ENCODE measurements at regions not wholly inside any gene's neighbourhood (a gene's known extent, or its start where the extent isn't known, plus 50 kb on each side); places are given as distances from the start of the nearest gene placed in this dataset.
"Not testable (repeated sequence)": the region's sequence is repeated elsewhere in the genome, so short reads cannot be mapped to it uniquely, and the experiment has no call there.

GRCh38 chr14:87613881-87614280 lies 379.1 kb downstream of the GALC start (continued):
- TF ChIP-seq EGR1 (IDR thresholded peaks at IDR 0.05; ENCODE audit: low read depth in 2 of 2) (no peak), RAD21 (IDR thresholded peaks at IDR 0.05) (no peak), HNF4G (IDR thresholded peaks at IDR 0.05) (no peak), ZBTB33 (IDR thresholded peaks at IDR 0.05) (no peak), FOXA1 (IDR thresholded peaks at IDR 0.05) (no peak), SP1 (IDR thresholded peaks at IDR 0.05) (no peak)

GRCh38 chr14:87607056-87607455 lies 385.9 kb downstream of the GALC start:
- not testable (repeated sequence) for DNase-seq (ENCODE audit: low spot score); H3K9ac ChIP-seq (ENCODE audit: low read depth in 1 of 2, low read length in 2 of 2); H3K4me3 ChIP-seq (ENCODE audit: low read depth in 1 of 3, low read length in 3 of 3); H3K27me3 ChIP-seq (ENCODE audit: control insufficient read depth in 4 of 4, insufficient read depth in 4 of 4, low read length in 3 of 4); H3K27ac ChIP-seq (ENCODE audit: low read depth in 1 of 2, low read length in 2 of 2); H3K4me1 ChIP-seq (ENCODE audit: control insufficient read depth in 4 of 4, insufficient read depth in 4 of 4, low read length in 3 of 4); H3K36me3 ChIP-seq (ENCODE audit: control insufficient read depth in 4 of 4, insufficient read depth in 3 of 4, low read depth in 1 of 4, low read length in 3 of 4)
- 69% methylated on average over 3 of the region's 3 CpGs for WGBS
- peaks cover 0 to 11% (median 1%) of the 10 kb centered on the region in 4 donors for H3K9me3 ChIP-seq (ENCODE audit: control insufficient read depth in 4 of 4, low read length in 3 of 4)

GRCh38 chr14:87601036-87601435 lies 391.9 kb downstream of the GALC start:
- no peak overlapping the region for H3K27ac ChIP-seq (ENCODE audit: low read depth in 1 of 2, low read length in 2 of 2)
- no peak for DNase-seq (ENCODE audit: low spot score)
- H3K9ac ChIP-seq (ENCODE audit: low read depth in 1 of 2, low read length in 2 of 2): no peak overlapping the region
- no peak overlapping the region for H3K4me3 ChIP-seq (ENCODE audit: low read depth in 1 of 3, low read length in 3 of 3)
- no peaks in the 10 kb centered on the region for H3K4me1 ChIP-seq (ENCODE audit: control insufficient read depth in 4 of 4, insufficient read depth in 4 of 4, low read length in 3 of 4)
- no peak for TF ChIP-seq SP1 (IDR thresholded peaks at IDR 0.05)
- peaks cover 0 to 2% (median 0%) of the 10 kb centered on the region in 4 donors for H3K9me3 ChIP-seq (ENCODE audit: control insufficient read depth in 4 of 4, low read length in 3 of 4)
- no peaks in the 10 kb centered on the region for H3K36me3 ChIP-seq (ENCODE audit: control insufficient read depth in 4 of 4, insufficient read depth in 3 of 4, low read depth in 1 of 4, low read length in 3 of 4)
- peaks cover 0 to 2% (median 0%) of the 10 kb centered on the region in 4 donors for H3K27me3 ChIP-seq (ENCODE audit: control insufficient read depth in 4 of 4, insufficient read depth in 4 of 4, low read length in 3 of 4)

GRCh38 chr14:87600240-87600639 lies 392.7 kb downstream of the GALC start:
- Histone ChIP-seq H3K36me3 (ENCODE audit: control insufficient read depth in 4 of 4, insufficient read depth in 3 of 4, low read depth in 1 of 4, low read length in 3 of 4) (no peaks in the 10 kb centered on the region), H3K4me1 (ENCODE audit: control insufficient read depth in 4 of 4, insufficient read depth in 4 of 4, low read length in 3 of 4) (no peaks in the 10 kb centered on the region), H3K9ac (ENCODE audit: low read depth in 1 of 2, low read length in 2 of 2) (no peak overlapping the region), H3K4me3 (ENCODE audit: low read depth in 1 of 3, low read length in 3 of 3) (no peak overlapping the region), H3K27ac (ENCODE audit: low read depth in 1 of 2, low read length in 2 of 2) (no peak overlapping the region), H3K9me3 (ENCODE audit: control insufficient read depth in 4 of 4, low read length in 3 of 4) (no peaks in the 10 kb centered on the region), H3K27me3 (ENCODE audit: control insufficient read depth in 4 of 4, insufficient read depth in 4 of 4, low read length in 3 of 4) (peaks cover 0 to 2% (median 0%) of the 10 kb centered on the region in 4 donors)
- WGBS: 47% methylated on average over 1 of the region's 1 CpG
- no peak for DNase-seq (ENCODE audit: low spot score)
- no peak for TF ChIP-seq REST (IDR thresholded peaks at IDR 0.05)
- TF ChIP-seq YY1 (IDR thresholded peaks at IDR 0.05): no peak
- TF ChIP-seq MAX (IDR thresholded peaks at IDR 0.05): no peak
- no peak for TF ChIP-seq RAD21 (IDR thresholded peaks at IDR 0.05)
- TF ChIP-seq HNF4G (IDR thresholded peaks at IDR 0.05): no peak
- no peak for TF ChIP-seq GABPA (IDR thresholded peaks at IDR 0.05 in 1 of 2, conservative IDR thresholded peaks at IDR 0.05 in 1 of 2)
- no peak for TF ChIP-seq TAF1 (conservative IDR thresholded peaks at IDR 0.05)
- no peak for TF ChIP-seq HNF4A (conservative IDR thresholded peaks at IDR 0.05)
- no peak for TF ChIP-seq ATF3 (IDR thresholded peaks at IDR 0.05)
- no peak for TF ChIP-seq FOXA2 (IDR thresholded peaks at IDR 0.05)
- no peak for TF ChIP-seq FOXA1 (IDR thresholded peaks at IDR 0.05)
- TF ChIP-seq NR2F2 (IDR thresholded peaks at IDR 0.05): no peak
- TF ChIP-seq EGR1 (IDR thresholded peaks at IDR 0.05; ENCODE audit: low read depth in 2 of 2): no peak
- no peak for TF ChIP-seq CTCF (IDR thresholded peaks at IDR 0.05; ENCODE audit: low read depth, low read length, missing input control)
- no peak for TF ChIP-seq SP1 (IDR thresholded peaks at IDR 0.05)
- TF ChIP-seq RXRA (IDR thresholded peaks at IDR 0.05): no peak
- no peak for TF ChIP-seq ZBTB33 (IDR thresholded peaks at IDR 0.05)
